SK-N-SH (cell line): ENCODE measurements at regions not wholly inside any gene's neighbourhood (a gene's known extent, or its start where the extent isn't known, plus 50 kb on each side); places are given as distances from the start of the nearest gene placed in this dataset.

ENCODE experiments used
- CTCF ChIA-PET: fragments of 300-600, 350-600 bp; formaldehyde crosslinking; extraction: SDS; loops from one replicate; lab custom pipeline; 2021; lab: Yijun Ruan, JAX
- POLR2A ChIA-PET: fragments of 350-600 bp; sonication (Branson Sonifier 250); formaldehyde crosslinking; extraction: SDS; loops from one replicate; lab custom pipeline; 2020; ENCODE audit warnings: antibody characterized with exemption, inconsistent platforms; lab: Yijun Ruan, JAX
- DNase-seq: peaks from one replicate; pipeline ENCODE4 v3.0.0; 2012
- H2AFZ ChIP-seq: fragments of 200-600 bp; sonication (generic); 2 replicates; pipeline ENCODE4 v1.8.1; 2016; ENCODE audit warnings: antibody characterized with exemption, mild to moderate bottlenecking, low read depth
- H3F3A ChIP-seq: fragments of 200-600 bp; sonication (generic); replicated peaks from 2 replicates; pipeline ENCODE3; 2016; ENCODE audit warnings: antibody characterized with exemption, mild to moderate bottlenecking; ENCODE audit not compliant: insufficient read depth
- H3K27ac ChIP-seq, 2 experiments: fragments of 200-500 bp in 1 of 2; fragments of 200-600 bp in 1 of 2; sonication (Bioruptor generic) in 1 of 2; sonication (generic), shearing (Covaris generic) in 1 of 2; 2 replicates each; pipeline versions ENCODE4 v1.5.1 to v1.6.1; 2014 to 2016; ENCODE audit warnings: low read depth in 2 of 2, inconsistent platforms in 1 of 2, low read length in 1 of 2, mild to moderate bottlenecking in 1 of 2, mixed read lengths in 1 of 2
- H3K27me3 ChIP-seq: fragments of 200-600 bp; sonication (generic), shearing (Covaris generic); 2 replicates; pipeline ENCODE4 v1.6.1; 2016; ENCODE audit warnings: mixed run types; ENCODE audit not compliant: insufficient read depth
- H3K36me3 ChIP-seq, 2 experiments: fragments of 200-500 bp in 1 of 2; fragments of 200-600 bp in 1 of 2; sonication (Bioruptor generic) in 1 of 2; sonication (generic) in 1 of 2; replicated peaks in 1 of 2; 2 replicates each; pipeline versions ENCODE3 to v1.5.1; 2014 to 2016; ENCODE audit warnings: low read length in 1 of 2, mild to moderate bottlenecking in 1 of 2; ENCODE audit not compliant: insufficient read depth in 2 of 2, control insufficient read depth in 1 of 2
- H3K4me1 ChIP-seq, 2 experiments: fragments of 200-500 bp in 1 of 2; fragments of 200-600 bp in 1 of 2; sonication (Bioruptor generic) in 1 of 2; sonication (generic), shearing (Covaris generic) in 1 of 2; 2 replicates each; pipeline versions ENCODE4 v1.5.1 to v1.6.1; 2014 to 2016; ENCODE audit warnings: low read depth in 1 of 2, low read length in 1 of 2, mixed run types in 1 of 2; ENCODE audit not compliant: insufficient read depth in 2 of 2, control insufficient read depth in 1 of 2
- H3K4me2 ChIP-seq: fragments of 200-600 bp; sonication (generic), shearing (Covaris generic); 2 replicates; pipeline ENCODE4 v1.6.1; 2017; ENCODE audit warnings: mixed run types
- H3K4me3 ChIP-seq, 2 experiments: fragments of 200-500 bp in 1 of 2; fragments of 200-600 bp in 1 of 2; sonication (Bioruptor generic) in 1 of 2; sonication (generic), shearing (Covaris generic) in 1 of 2; 2 replicates each; pipeline versions ENCODE4 v1.5.1 to v1.8.1; 2014 to 2016; ENCODE audit warnings: low read depth in 2 of 2, inconsistent platforms in 1 of 2, low read length in 1 of 2, mild to moderate bottlenecking in 1 of 2, mixed read lengths in 1 of 2, moderate library complexity in 1 of 2
- H3K79me2 ChIP-seq: fragments of 200-600 bp; sonication (generic); 2 replicates; pipeline ENCODE4 v1.8.1; 2017; ENCODE audit warnings: mild to moderate bottlenecking; ENCODE audit not compliant: insufficient read depth
- H3K9ac ChIP-seq: fragments of 200-600 bp; sonication (generic); 2 replicates; pipeline ENCODE4 v1.6.1; 2017; ENCODE audit warnings: mixed run types
- H3K9me2 ChIP-seq: fragments of 200-600 bp; sonication (generic); 2 replicates; pipeline ENCODE4 v1.6.1; 2017; ENCODE audit warnings: mixed run types
- H3K9me3 ChIP-seq: fragments of 200-600 bp; sonication (generic); 2 replicates; pipeline ENCODE4 v1.6.1; 2017; ENCODE audit warnings: mixed run types, mild to moderate bottlenecking, moderate library complexity
- H4K20me1 ChIP-seq: fragments of 200-600 bp; sonication (generic); 2 replicates; pipeline ENCODE4 v1.6.1; 2017; ENCODE audit warnings: mild to moderate bottlenecking, mixed run types; ENCODE audit not compliant: insufficient read depth
- NRF1 ChIP-seq: IDR thresholded peaks from 2 replicates; pipeline ENCODE4 v1.6.1; 2012; ENCODE audit warnings: low read depth, mild to moderate bottlenecking, low read length
- RFX5 ChIP-seq: IDR thresholded peaks from 2 replicates; pipeline ENCODE4 v1.6.1; 2012; ENCODE audit warnings: mild to moderate bottlenecking, improper control_type of control experiment, low read length
- RXRA ChIP-seq: IDR thresholded peaks from 2 replicates; pipeline ENCODE4 v1.4.0; 2012; ENCODE audit warnings: low read depth, mild to moderate bottlenecking, borderline replicate concordance
- TAF1 ChIP-seq: IDR thresholded peaks from 2 replicates; pipeline ENCODE4 v1.6.1; 2012; ENCODE audit warnings: low read depth, mild to moderate bottlenecking, low read length, moderate library complexity, borderline replicate concordance
- WGBS: methylation state at CpG from one replicate; pipeline ENCODE4 v1.1.6; 2017; ENCODE audit warnings: low lambda C conversion rate; 5-methylcytosine and 5-hydroxymethylcytosine counted together
- TF ChIP-seq, protein P1 (sequence below): IDR thresholded peaks from 2 replicates; pipeline ENCODE4 v1.4.0; 2012; ENCODE audit warnings: low read depth, borderline replicate concordance
- TF ChIP-seq, protein P2 (sequence below): IDR thresholded peaks from 2 replicates; pipeline ENCODE4 v1.6.1; 2012; ENCODE audit warnings: mild to moderate bottlenecking, low read depth, low read length, moderate library complexity
- TF ChIP-seq, protein P3 (sequence below): IDR thresholded peaks from 2 replicates; pipeline ENCODE4 v1.4.0; 2012; ENCODE audit warnings: low read depth
- TF ChIP-seq, protein P4 (sequence below): fragments of 150-350 bp; IDR thresholded peaks from 2 replicates; pipeline ENCODE4 v1.6.1; 2017; ENCODE audit warnings: antibody characterized with exemption, low read length, low read depth, borderline replicate concordance

DNA sequence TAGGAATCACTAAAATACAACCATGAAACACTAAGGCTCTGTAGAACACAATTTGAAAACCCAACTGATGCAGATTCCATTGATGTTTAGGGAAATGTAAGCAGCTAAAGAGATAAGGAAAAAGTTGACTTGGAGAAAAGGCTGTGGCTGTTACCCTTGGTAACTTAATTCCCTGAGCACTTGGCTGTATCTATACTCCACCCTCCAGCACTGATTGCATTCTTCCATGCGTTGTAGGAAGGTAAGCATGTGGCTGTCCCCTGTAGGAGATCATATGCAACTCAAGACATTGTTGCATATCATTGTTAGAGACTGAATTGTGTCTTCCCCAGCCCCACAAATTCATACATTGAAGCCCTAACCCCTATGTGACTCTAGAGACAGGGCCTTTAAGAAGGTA is 184.5 kb downstream of the CEMIP2 start (continued):
- TF ChIP-seq, protein P1, sequence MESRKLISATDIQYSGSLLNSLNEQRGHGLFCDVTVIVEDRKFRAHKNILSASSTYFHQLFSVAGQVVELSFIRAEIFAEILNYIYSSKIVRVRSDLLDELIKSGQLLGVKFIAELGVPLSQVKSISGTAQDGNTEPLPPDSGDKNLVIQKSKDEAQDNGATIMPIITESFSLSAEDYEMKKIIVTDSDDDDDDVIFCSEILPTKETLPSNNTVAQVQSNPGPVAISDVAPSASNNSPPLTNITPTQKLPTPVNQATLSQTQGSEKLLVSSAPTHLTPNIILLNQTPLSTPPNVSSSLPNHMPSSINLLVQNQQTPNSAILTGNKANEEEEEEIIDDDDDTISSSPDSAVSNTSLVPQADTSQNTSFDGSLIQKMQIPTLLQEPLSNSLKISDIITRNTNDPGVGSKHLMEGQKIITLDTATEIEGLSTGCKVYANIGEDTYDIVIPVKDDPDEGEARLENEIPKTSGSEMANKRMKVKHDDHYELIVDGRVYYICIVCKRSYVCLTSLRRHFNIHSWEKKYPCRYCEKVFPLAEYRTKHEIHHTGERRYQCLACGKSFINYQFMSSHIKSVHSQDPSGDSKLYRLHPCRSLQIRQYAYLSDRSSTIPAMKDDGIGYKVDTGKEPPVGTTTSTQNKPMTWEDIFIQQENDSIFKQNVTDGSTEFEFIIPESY, result no peak

DNA sequence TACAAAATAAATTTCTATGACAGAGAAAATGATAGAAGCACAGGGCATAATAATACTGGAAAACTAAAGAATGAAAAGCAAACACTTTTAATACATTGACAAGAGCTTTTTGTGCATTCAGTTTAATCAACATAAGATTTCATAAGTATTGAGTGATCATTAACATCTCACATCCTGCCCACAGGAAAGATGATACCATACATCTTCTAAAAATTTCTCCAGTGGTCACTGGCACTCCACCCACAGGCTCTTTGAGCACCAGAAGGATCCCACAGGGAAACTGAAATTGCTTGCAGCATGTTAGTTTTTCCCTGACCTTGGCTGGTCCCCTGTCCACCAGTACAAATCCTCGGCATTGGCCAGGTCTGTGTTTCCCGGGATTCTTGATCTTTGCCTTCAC is 186.0 kb downstream of the CEMIP2 start:
- Histone ChIP-seq H2AFZ (no peak overlapping the region), H3K4me3 (no peak overlapping the region), H3K79me2 (no peaks in the 10 kb centered on the region), H3K4me1 (no peaks in the 10 kb centered on the region), H3K9me3 (no peaks in the 10 kb centered on the region), H3K9ac (no peak overlapping the region), H4K20me1 (no peaks in the 10 kb centered on the region), H3F3A (no peaks in the 10 kb centered on the region), H3K4me2 (no peak overlapping the region), H3K36me3 (no peaks in the 10 kb centered on the region), H3K27me3 (no peaks in the 10 kb centered on the region; the same call in 1 of the 2 replicates), H3K27ac (no peak overlapping the region), H3K9me2 (no peaks in the 10 kb centered on the region)
- TF ChIP-seq RXRA (no peak), NRF1 (no peak), TAF1 (no peak), RFX5 (no peak)
- TF ChIP-seq, protein P2, sequence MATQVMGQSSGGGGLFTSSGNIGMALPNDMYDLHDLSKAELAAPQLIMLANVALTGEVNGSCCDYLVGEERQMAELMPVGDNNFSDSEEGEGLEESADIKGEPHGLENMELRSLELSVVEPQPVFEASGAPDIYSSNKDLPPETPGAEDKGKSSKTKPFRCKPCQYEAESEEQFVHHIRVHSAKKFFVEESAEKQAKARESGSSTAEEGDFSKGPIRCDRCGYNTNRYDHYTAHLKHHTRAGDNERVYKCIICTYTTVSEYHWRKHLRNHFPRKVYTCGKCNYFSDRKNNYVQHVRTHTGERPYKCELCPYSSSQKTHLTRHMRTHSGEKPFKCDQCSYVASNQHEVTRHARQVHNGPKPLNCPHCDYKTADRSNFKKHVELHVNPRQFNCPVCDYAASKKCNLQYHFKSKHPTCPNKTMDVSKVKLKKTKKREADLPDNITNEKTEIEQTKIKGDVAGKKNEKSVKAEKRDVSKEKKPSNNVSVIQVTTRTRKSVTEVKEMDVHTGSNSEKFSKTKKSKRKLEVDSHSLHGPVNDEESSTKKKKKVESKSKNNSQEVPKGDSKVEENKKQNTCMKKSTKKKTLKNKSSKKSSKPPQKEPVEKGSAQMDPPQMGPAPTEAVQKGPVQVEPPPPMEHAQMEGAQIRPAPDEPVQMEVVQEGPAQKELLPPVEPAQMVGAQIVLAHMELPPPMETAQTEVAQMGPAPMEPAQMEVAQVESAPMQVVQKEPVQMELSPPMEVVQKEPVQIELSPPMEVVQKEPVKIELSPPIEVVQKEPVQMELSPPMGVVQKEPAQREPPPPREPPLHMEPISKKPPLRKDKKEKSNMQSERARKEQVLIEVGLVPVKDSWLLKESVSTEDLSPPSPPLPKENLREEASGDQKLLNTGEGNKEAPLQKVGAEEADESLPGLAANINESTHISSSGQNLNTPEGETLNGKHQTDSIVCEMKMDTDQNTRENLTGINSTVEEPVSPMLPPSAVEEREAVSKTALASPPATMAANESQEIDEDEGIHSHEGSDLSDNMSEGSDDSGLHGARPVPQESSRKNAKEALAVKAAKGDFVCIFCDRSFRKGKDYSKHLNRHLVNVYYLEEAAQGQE, result no peak
- TF ChIP-seq, protein P3, sequence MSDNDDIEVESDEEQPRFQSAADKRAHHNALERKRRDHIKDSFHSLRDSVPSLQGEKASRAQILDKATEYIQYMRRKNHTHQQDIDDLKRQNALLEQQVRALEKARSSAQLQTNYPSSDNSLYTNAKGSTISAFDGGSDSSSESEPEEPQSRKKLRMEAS, result no peak
- TF ChIP-seq, protein P4, sequence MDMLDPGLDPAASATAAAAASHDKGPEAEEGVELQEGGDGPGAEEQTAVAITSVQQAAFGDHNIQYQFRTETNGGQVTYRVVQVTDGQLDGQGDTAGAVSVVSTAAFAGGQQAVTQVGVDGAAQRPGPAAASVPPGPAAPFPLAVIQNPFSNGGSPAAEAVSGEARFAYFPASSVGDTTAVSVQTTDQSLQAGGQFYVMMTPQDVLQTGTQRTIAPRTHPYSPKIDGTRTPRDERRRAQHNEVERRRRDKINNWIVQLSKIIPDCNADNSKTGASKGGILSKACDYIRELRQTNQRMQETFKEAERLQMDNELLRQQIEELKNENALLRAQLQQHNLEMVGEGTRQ, result no peak
- WGBS, result 39% methylated on average over 2 of the region's 2 CpGs
- no peak for DNase-seq
- POLR2A ChIA-PET, result no interaction called here
- CTCF ChIA-PET, result no interaction called here
